Stimulated activated CD4-positive, alpha-beta T cell treated with anti-CD3 and anti-CD28 coated beads, Interleukin-12 subunit alpha, Interleukin-12 subunit beta, amount 100 ng/mL, for 24 hours (primary cell): ENCODE measurements at regions not wholly inside any gene's neighbourhood (a gene's known extent, or its start where the extent isn't known, plus 50 kb on each side); places are given as distances from the start of the nearest gene placed in this dataset.

Source experiments
- DNase-seq, 2 experiments: peaks; one replicate each; pipeline ENCODE4 v3.0.0-alpha.2; 2020; ENCODE audit warnings: low read depth in 2 of 2

- no peak for DNase-seq
Observed at GRCh38 chr18:4639628-4640310, 184.7 kb upstream of the DLGAP1 start.

- no peak for DNase-seq
Observed at GRCh38 chr18:4638680-4639079, 183.6 kb upstream of the DLGAP1 start.

- DNase-seq, result no peak
Observed at GRCh38 chr18:4637876-4638275, 182.8 kb upstream of the DLGAP1 start.

DNA sequence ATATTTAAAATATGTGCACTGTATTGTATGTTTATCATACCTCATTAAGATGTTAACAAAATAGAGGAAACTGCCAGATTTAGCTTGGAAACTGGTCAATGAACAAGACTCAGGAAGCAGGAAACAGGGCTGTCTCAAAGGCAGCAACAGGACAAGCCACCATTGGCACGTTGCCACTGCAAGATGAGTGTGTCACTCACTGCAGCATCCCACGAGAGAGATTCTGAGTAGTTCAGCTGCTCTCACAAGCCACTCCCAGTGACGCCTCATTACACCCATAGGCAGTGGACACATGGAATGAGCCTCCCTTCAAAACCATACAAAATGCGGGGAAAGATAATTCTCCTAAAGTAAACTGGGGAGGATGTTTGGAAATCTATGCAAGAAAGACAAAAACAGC is 181.9 kb upstream of the DLGAP1 start:
- DNase-seq, result no peak

GRCh38 chr18:4631239-4631638 is 176.1 kb upstream of the DLGAP1 start:
- no peak for DNase-seq

- DNase-seq, result no peak
Observed at GRCh38 chr18:4605212-4605611, 150.1 kb upstream of the DLGAP1 start.

DNA sequence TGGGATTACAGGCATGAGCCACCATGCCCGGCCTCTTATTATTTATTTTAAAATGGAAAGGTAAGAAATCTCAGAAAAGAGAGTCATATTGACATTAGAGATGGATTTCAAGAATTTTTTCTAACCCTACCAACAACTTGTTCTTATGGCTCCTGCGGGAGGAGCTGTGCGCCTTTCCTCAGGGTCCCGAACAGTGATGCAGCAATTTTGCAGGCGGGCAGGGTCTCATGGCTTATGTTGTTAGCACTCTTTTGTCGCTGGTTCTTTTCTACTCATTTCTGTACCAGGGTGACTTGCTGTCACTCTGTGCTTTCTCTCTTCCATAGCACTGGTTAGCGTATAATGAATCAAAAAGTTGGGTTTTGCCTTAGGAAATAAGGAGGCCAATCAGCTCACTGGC is 148.8 kb upstream of the DLGAP1 start:
- no peak for DNase-seq

GRCh38 chr18:4599312-4599711 is 144.2 kb upstream of the DLGAP1 start:
- DNase-seq, result no peak

DNA sequence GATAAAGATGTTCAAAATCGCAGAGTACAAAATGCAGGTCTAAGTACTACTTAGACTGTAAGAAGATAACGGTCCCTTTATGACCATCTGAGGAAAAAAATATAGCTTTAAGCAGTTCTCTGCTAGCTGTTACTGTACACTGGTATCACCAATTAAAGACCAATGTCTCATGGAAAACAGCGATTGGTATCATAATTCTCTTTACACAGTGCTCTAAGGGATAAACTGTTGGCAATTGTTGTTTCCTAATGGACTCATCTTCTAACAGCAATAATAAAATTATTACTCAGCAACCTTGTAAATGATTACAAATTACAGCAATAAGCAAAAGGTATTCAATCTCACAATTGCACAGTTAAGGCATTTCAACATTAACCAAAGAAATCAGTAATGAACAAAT is 142.2 kb upstream of the DLGAP1 start:
- DNase-seq, result no peak

DNA sequence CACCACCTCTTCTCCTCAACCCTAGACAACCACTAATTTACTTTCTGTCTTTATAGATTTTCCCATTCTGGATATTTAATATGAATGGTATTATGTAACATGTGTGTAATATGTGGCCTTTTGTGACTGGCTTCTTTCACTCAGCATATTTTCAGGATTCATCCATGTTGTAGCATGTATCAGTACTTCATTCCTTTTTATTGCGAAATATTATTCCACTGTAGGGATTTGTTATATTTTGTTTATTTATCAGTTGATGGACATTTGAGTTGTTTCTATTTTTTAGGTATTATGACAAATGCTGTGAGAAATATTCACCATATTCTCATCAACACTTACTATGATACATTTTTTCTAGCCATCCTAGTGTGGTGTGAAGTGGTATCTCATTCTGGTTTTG is 138.8 kb upstream of the DLGAP1 start:
- no peak for DNase-seq

GRCh38 chr18:4593459-4593858 is 138.4 kb upstream of the DLGAP1 start:
- DNase-seq, result no peak

DNA sequence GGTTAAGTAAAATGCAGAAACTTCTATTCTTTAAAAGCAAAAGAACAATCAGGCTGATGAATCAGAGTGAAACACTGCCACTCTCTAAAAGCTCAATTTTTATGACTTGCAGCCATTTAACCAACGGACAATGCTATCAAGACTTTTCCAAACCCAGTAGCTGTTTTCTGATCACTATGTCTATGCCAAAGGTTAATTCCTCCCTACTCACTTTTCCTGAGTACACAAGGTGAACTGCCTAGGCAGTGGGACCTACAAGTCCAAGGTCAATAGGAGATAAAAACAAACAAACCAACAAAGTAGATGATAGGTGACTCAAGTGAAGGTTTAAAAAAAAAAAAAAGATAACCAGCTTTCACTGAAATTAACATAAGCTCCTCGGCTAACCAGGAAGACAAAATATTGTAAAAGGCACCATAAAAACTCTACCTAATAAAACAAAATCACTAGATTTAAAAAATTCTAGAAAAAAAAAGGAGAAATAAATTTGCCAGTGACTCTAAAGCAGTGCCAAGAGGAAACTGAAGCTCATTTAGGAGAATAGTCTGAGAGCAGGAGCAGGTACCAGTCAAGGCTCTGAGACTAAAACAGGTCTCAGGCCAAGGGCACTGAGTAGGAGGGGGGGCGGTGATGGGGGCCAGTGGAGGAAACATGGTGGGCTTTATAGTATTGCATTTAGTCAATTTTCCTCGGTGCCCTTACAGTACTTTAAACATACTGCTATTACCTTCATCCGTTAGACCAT is 134.1 kb upstream of the DLGAP1 start:
- DNase-seq, result no peak

DNA sequence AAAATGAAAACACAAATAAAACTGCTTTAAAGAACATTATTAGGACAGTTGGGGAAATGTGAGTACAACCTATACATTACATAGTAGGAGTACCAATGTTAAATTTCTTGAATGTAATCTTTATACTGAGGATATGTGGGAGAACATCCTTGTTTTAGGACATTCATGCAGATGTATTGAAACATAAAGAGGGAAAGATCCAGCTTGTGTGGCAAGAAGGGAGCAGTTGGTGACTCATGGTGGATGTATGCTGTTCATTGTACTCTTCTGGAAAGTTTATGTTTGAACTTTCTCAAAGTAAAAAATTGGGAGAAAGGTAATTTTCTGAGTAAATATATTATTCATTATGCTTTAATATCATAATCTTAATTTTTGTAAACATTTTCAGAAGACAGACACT is 132.1 kb upstream of the DLGAP1 start:
- DNase-seq, result no peak

- DNase-seq, result no peak
Observed at GRCh38 chr18:4586731-4587130, 131.6 kb upstream of the DLGAP1 start.

DNA sequence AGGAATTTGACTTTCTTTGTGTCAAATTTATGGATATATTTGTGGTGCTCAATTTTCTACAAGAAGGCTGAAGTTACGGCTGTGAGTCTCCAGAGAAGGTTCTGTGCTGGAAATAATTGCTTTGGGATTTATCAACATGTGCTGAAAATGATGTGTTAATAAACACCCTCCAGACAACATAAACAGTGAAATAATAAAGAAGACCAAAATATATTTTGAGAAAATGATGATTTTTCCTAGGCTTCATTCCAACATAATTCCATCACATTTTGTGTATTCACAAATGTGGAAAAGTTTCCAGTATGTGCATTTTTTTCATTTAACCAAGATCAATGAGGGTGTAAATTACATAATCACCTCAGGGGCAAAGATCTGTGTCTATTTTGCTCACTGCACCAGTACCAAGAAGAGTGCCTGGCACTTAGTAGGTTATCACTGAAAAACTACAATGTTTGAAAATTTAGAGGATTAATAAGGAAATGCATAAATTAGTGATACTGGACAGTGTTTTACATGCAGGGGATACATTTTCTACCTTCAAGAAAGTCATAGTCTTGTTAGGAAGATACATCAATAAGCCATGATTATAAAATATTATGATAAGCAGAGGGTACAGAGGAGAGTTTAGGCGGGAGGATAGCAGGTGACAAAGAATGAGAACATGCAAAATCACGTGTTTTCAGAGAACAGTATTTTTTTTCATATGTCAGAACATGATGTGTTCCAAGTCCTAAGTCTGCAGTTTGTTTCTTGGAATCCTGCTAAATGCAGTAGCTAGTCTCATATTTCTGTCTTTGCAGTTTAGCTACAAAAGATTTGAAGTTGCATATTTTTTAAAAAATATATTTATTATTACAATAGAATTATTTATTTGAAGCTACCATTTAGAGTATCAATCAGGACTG is 127.6 kb upstream of the DLGAP1 start:
- DNase-seq, result no peak

- no peak for DNase-seq
Observed at GRCh38 chr18:4581966-4582365, 126.9 kb upstream of the DLGAP1 start.

DNA sequence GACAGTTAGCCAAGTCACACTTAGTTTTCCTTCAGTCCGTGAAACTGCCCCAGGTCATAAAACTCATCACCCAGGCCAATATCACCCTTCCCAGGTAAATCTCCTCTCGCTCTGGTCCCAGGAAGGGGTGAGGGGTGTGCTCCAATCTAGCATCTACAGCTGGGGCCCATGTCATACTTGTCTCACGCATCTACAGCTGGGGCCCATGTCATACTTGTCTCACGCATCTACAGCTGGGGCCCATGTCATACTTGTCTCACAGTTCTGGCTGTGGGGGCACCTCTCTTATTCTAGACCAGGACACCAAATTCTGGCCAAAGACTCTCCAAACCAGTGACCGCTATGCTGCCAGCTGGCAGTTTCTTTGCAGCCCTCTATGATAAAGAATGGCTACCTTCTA is 123.3 kb upstream of the DLGAP1 start:
- no peak for DNase-seq

- DNase-seq, result no peak
Observed at GRCh38 chr18:4573735-4574134, 118.6 kb upstream of the DLGAP1 start.

DNA sequence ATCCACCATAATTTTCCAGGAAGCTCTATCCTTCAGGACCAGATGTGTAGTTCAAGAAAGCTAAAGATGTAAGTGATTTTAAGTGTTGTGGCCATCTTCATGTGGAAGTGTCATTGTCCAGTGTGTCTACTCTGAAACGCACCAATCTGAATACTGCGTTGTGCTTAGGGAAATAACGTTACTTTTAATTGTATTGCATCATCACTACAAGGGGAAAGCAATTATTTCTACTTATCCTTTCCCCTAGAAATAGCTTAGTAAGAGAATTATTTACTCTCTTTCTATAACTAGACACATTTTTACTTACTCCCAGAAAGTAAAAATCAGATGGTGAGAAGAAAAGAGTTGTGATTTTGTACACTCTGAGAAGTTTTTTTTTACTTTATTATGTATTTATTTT is 102.4 kb upstream of the DLGAP1 start:
- no peak for DNase-seq

DNA sequence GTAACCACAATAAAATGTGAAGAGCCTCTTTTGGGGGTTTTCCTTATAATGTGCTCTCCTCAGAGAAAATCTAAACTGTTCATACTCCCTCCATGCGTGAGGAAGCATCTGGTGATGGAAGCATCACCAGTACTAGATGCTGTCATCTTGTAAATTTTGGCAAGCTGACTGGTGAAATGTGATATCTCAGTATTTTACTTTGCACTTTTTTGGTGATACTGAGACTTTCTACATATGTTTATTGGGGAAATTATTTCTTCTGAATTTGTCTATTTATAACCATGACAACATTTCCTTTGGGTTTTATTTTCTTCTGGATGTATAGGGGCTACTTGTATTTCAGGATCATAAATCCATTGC is 95.9 kb upstream of the DLGAP1 start:
- DNase-seq, result no peak

GRCh38 chr18:4549164-4549872 is 94.2 kb upstream of the DLGAP1 start:
- no peak for DNase-seq

DNA sequence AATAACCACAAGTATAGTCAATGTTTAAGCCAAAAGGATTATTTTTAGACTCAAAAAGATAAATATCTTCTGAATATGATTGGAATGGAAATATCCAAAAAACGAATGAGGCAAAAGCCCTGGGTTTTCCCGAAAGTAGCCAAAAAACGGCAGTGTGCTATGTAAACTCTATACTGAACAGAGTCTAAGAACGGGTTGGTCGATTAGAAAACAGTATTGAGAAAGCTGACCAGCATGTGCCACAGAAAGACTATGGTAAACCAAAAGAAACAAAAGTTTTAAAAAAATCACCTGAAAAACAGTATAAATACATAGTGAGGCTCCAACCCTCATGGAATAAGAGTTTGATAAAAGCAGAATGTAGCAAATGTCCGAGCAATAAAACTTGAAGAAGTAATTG is 92.0 kb upstream of the DLGAP1 start:
- no peak for DNase-seq
